Panc1 (cell line): ENCODE measurements at regions not wholly inside any gene's neighbourhood (a gene's known extent, or its start where the extent isn't known, plus 50 kb on each side); places are given as distances from the start of the nearest gene placed in this dataset.

ENCODE experiments used
- POLR2AphosphoS5 ChIP-seq: IDR thresholded peaks from 2 replicates; pipeline ENCODE4 v1.6.1; 2012; ENCODE audit warnings: mild to moderate bottlenecking, low read depth, low read length, moderate library complexity
- SIN3A ChIP-seq: IDR thresholded peaks from 2 replicates; pipeline ENCODE4 v1.6.1; 2012; ENCODE audit warnings: low read depth, mild to moderate bottlenecking, low read length, moderate library complexity, borderline replicate concordance; ENCODE audit not compliant: insufficient read depth
- TCF7L2 ChIP-seq: IDR thresholded peaks from 2 replicates; pipeline ENCODE4 v1.6.1; 2011; ENCODE audit warnings: mild to moderate bottlenecking, low read depth, low read length, inconsistent platforms
- TF ChIP-seq, protein P1 (sequence below): fragments of 450-650 bp; IDR thresholded peaks from 2 replicates; pipeline ENCODE4 v1.5.1; 2017; ENCODE audit warnings: mild to moderate bottlenecking
- TF ChIP-seq, protein P2 (sequence below), 2 experiments: IDR thresholded peaks; 2 replicates each; pipeline ENCODE4 v1.6.1; 2011 to 2012; ENCODE audit warnings: low read depth in 2 of 2, control low read depth in 1 of 2, low read length in 1 of 2, mild to moderate bottlenecking in 1 of 2, moderate library complexity in 1 of 2; ENCODE audit not compliant: insufficient read depth in 1 of 2

DNA sequence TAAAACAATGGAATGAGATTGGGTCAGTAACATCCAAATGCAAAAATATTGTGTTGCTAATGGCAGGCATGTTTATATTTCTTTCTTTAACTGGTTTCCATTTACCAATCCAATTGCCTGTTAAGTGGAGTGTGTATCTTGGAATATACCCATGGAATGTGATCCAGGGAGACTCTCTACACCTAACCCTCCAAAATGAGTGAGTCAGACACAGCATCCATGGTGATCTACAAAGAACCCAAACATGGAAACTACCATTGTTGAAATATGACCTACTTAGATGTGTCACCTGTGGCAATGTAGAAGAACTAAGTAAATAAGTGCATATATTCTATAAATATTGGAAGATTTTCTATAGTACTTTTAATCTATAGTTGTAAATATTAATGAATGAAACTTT is 110.3 kb downstream of the AREG start:
- TF ChIP-seq, protein P1, sequence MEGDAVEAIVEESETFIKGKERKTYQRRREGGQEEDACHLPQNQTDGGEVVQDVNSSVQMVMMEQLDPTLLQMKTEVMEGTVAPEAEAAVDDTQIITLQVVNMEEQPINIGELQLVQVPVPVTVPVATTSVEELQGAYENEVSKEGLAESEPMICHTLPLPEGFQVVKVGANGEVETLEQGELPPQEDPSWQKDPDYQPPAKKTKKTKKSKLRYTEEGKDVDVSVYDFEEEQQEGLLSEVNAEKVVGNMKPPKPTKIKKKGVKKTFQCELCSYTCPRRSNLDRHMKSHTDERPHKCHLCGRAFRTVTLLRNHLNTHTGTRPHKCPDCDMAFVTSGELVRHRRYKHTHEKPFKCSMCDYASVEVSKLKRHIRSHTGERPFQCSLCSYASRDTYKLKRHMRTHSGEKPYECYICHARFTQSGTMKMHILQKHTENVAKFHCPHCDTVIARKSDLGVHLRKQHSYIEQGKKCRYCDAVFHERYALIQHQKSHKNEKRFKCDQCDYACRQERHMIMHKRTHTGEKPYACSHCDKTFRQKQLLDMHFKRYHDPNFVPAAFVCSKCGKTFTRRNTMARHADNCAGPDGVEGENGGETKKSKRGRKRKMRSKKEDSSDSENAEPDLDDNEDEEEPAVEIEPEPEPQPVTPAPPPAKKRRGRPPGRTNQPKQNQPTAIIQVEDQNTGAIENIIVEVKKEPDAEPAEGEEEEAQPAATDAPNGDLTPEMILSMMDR: no peak
- TF ChIP-seq TCF7L2 (no peak), POLR2AphosphoS5 (no peak), SIN3A (no peak)
- TF ChIP-seq, protein P2, sequence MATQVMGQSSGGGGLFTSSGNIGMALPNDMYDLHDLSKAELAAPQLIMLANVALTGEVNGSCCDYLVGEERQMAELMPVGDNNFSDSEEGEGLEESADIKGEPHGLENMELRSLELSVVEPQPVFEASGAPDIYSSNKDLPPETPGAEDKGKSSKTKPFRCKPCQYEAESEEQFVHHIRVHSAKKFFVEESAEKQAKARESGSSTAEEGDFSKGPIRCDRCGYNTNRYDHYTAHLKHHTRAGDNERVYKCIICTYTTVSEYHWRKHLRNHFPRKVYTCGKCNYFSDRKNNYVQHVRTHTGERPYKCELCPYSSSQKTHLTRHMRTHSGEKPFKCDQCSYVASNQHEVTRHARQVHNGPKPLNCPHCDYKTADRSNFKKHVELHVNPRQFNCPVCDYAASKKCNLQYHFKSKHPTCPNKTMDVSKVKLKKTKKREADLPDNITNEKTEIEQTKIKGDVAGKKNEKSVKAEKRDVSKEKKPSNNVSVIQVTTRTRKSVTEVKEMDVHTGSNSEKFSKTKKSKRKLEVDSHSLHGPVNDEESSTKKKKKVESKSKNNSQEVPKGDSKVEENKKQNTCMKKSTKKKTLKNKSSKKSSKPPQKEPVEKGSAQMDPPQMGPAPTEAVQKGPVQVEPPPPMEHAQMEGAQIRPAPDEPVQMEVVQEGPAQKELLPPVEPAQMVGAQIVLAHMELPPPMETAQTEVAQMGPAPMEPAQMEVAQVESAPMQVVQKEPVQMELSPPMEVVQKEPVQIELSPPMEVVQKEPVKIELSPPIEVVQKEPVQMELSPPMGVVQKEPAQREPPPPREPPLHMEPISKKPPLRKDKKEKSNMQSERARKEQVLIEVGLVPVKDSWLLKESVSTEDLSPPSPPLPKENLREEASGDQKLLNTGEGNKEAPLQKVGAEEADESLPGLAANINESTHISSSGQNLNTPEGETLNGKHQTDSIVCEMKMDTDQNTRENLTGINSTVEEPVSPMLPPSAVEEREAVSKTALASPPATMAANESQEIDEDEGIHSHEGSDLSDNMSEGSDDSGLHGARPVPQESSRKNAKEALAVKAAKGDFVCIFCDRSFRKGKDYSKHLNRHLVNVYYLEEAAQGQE (IDR thresholded peaks at IDR 0.05; ENCODE audit: insufficient read depth in 1 of 2, low read depth in 2 of 2, low read length in 1 of 2): no peak
